ENCODE measurements at regions not wholly inside any gene's neighbourhood (a gene's known extent, or its start where the extent isn't known, plus 50 kb on each side); places are given as distances from the start of the nearest gene placed in this dataset.

DNA sequence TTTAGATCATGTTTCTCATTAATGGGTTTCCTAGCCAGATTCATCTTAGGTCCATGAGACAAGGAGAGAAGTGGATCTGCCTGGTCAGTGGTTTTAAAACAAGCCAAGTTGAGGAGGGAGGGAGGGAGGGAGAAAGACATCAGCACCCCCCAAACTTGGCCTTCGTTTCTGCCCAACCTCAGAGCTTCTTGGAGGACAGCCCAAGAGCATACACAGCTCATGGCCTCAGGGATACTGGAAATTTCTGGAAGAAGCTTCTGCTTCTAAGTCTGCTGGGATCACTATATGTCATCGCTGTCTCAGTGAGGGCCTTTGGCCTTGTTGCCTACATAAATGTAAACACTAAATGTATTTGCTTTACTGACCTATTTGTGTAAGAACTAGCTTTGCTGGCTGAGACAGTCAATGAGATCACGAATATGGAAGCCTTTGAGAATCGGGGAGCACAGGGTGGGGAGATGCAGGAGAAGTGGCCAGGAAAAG, 375.1 kb downstream of the BUD13 start:
- TF ChIP-seq, protein P1, sequence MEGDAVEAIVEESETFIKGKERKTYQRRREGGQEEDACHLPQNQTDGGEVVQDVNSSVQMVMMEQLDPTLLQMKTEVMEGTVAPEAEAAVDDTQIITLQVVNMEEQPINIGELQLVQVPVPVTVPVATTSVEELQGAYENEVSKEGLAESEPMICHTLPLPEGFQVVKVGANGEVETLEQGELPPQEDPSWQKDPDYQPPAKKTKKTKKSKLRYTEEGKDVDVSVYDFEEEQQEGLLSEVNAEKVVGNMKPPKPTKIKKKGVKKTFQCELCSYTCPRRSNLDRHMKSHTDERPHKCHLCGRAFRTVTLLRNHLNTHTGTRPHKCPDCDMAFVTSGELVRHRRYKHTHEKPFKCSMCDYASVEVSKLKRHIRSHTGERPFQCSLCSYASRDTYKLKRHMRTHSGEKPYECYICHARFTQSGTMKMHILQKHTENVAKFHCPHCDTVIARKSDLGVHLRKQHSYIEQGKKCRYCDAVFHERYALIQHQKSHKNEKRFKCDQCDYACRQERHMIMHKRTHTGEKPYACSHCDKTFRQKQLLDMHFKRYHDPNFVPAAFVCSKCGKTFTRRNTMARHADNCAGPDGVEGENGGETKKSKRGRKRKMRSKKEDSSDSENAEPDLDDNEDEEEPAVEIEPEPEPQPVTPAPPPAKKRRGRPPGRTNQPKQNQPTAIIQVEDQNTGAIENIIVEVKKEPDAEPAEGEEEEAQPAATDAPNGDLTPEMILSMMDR (IDR thresholded peaks at IDR 0.05; ENCODE audit: control extremely low read depth, extremely low read depth, low read depth, missing control alignments) = no peak
- POLR2A ChIA-PET = no interaction called here
- DNase-seq (ENCODE audit: extremely low spot score) = no peak
- CTCF ChIA-PET = interaction anchor here (1.3 to 1.4 kb wide), 2 partner anchors 10 to 11 kb away, joined by 4 to 6 read pairs; no protein-coding TSS in a partner anchor

DNA sequence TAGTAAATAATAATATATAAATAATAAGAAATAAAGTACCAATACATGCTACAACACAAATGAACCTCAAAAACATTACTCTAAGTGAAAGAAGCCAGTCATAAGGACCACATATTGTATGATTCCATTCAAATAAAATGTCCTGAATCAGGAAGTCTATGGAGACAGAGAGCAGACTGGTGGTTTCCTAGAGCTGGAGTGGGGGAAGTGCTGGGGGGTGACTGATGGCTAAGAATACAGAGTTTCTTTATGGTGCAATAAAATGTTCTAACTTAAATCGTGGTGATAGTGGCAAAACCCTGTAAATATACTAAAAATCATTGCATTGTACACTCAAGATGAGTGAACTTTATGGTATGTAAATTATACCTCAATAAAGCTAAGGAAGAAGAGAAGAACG, 376.5 kb downstream of the BUD13 start:
- POLR2A ChIA-PET = no interaction called here
- no peak for DNase-seq (ENCODE audit: extremely low spot score)
- CTCF ChIA-PET = interaction anchor here (1.4 kb wide), 1 partner anchor 12 kb away, joined by 4 read pairs; no protein-coding TSS in a partner anchor
- TF ChIP-seq, protein P1 (IDR thresholded peaks at IDR 0.05; ENCODE audit: control extremely low read depth, extremely low read depth, low read depth, missing control alignments) = no peak

DNA sequence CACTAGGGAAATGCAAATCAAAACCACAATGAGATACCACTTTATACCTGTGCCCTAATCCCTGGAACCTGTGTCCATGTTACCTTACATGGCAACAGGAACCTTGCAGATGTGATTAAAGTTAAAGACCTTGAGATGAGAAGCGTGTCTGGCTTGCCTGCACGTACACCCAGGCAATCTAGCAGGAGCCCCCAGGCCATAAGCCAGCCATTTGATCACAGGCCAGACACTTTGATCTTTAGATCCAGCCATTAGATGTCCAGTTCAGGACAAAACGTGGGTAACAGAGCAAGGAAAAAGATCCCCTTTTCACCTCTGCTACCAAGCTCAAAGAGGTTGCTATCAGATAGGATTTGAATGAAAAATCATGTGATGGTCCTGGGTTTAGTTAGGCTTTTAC, 378.8 kb downstream of the BUD13 start:
- DNase-seq (ENCODE audit: extremely low spot score) = no peak
- TF ChIP-seq, protein P1 (IDR thresholded peaks at IDR 0.05; ENCODE audit: control extremely low read depth, extremely low read depth, low read depth, missing control alignments) = no peak
- ChIA-PET POLR2A (interaction anchor here (0.6 kb wide), 1 partner anchor 892 kb away, joined by 4 read pairs; no protein-coding TSS in a partner anchor), CTCF (interaction anchor here (1.2 kb wide), 1 partner anchor 20 kb away, joined by 3 read pairs; no protein-coding TSS in a partner anchor)

DNA sequence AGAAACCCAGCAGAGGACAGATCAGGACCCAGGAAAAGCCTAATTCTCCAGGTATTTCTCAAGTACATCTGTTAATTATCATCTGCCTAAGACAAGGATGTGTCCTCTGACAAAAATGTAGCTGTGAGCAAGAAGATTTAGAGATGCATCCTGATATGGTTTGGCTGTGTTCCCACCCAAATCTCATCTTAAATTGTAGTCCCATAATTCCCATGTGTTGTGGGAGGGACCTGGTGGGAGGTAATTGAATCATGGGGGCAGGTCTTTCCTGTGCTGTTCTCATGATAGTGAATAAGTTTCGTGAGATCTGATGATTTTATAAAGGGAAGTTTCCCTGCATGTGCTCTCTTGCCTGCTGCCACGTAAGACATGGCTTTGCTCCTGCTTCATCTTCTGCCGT, 381.8 kb downstream of the BUD13 start:
- POLR2A ChIA-PET = no interaction called here
- TF ChIP-seq, protein P1 (IDR thresholded peaks at IDR 0.05; ENCODE audit: control extremely low read depth, extremely low read depth, low read depth, missing control alignments) = no peak

DNA sequence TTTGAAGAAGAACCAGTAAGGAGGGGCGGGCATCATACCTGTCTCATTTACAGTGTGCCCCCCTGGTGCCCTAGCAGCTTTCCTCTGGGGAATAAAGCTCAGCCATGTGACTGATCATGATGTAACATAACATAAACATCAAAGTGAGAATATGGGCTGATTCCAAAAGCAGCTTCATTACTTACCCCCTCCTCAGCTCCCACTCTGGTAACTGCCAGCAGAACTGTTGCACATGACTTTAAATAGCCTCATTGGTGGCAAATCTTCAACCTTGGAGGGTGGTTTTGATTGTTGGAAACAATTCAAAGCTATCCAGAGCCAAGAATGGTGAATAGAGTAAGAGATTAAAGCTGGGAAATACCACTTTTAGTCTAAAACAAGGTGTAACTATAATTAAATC, 384.6 kb downstream of the BUD13 start:
- CTCF ChIA-PET = interaction anchor here (1.8 kb wide), 1 partner anchor 9 kb away, joined by 6 read pairs; no protein-coding TSS in a partner anchor
- POLR2A ChIA-PET = no interaction called here
- DNase-seq (ENCODE audit: extremely low spot score) = no peak
- TF ChIP-seq, protein P1 (IDR thresholded peaks at IDR 0.05; ENCODE audit: control extremely low read depth, extremely low read depth, low read depth, missing control alignments) = no peak

More for the DNA sequence above, 381.8 kb downstream of the BUD13 start:
- CTCF ChIA-PET = no interaction called here
- no peak for DNase-seq (ENCODE audit: extremely low spot score)

- CTCF ChIA-PET = interaction anchor here (1.8 kb wide), 1 partner anchor 10 kb away, joined by 6 read pairs; no protein-coding TSS in a partner anchor
- no peak for DNase-seq (ENCODE audit: extremely low spot score)
- TF ChIP-seq, protein P1 (IDR thresholded peaks at IDR 0.05; ENCODE audit: control extremely low read depth, extremely low read depth, low read depth, missing control alignments) = no peak
- POLR2A ChIA-PET = no interaction called here
Measured at GRCh38 chr11:116387641-116388040, 385.1 kb downstream of the BUD13 start.

Data from GM10248 (cell line).